WERI-Rb-1 (cell line): ENCODE measurements at regions not wholly inside any gene's neighbourhood (a gene's known extent, or its start where the extent isn't known, plus 50 kb on each side); places are given as distances from the start of the nearest gene placed in this dataset.
"Not testable (repeated sequence)": the region's sequence is repeated elsewhere in the genome, so short reads cannot be mapped to it uniquely, and the experiment has no call there.

ENCODE experiments used
- DNase-seq: peaks from one replicate; pipeline ENCODE4 v3.0.0-alpha.2; 2020
- H3K27ac ChIP-seq: fragments of 250-450 bp; sonication (Bioruptor Pico); 2 replicates; pipeline ENCODE4 v1.5.1; 2020; ENCODE audit warnings: mild to moderate bottlenecking, moderate library complexity
- H3K27me3 ChIP-seq: fragments of 250-450 bp; sonication (Bioruptor Pico); 2 replicates; pipeline ENCODE4 v1.5.1; 2021; ENCODE audit warnings: mild to moderate bottlenecking, low read depth, moderate library complexity; ENCODE audit not compliant: insufficient read depth, severe bottlenecking
- H3K36me3 ChIP-seq: fragments of 250-450 bp; sonication (Bioruptor Pico); 2 replicates; pipeline ENCODE4 v1.5.1; 2020; ENCODE audit warnings: mild to moderate bottlenecking, moderate library complexity
- H3K4me3 ChIP-seq: 2 replicates; pipeline ENCODE4 v1.5.1; 2011; ENCODE audit warnings: low read depth, mild to moderate bottlenecking, control low read depth, low read length
- H3K9me3 ChIP-seq: fragments of 250-450 bp; sonication (Bioruptor Pico); 2 replicates; pipeline ENCODE4 v1.5.1; 2021; ENCODE audit warnings: mild to moderate bottlenecking, moderate library complexity; ENCODE audit not compliant: severe bottlenecking
- TF ChIP-seq, protein P1 (sequence below): IDR thresholded peaks from 2 replicates; pipeline ENCODE4 v1.5.1; 2011; ENCODE audit warnings: low read depth, mild to moderate bottlenecking, control low read depth, inconsistent platforms, low read length

DNA sequence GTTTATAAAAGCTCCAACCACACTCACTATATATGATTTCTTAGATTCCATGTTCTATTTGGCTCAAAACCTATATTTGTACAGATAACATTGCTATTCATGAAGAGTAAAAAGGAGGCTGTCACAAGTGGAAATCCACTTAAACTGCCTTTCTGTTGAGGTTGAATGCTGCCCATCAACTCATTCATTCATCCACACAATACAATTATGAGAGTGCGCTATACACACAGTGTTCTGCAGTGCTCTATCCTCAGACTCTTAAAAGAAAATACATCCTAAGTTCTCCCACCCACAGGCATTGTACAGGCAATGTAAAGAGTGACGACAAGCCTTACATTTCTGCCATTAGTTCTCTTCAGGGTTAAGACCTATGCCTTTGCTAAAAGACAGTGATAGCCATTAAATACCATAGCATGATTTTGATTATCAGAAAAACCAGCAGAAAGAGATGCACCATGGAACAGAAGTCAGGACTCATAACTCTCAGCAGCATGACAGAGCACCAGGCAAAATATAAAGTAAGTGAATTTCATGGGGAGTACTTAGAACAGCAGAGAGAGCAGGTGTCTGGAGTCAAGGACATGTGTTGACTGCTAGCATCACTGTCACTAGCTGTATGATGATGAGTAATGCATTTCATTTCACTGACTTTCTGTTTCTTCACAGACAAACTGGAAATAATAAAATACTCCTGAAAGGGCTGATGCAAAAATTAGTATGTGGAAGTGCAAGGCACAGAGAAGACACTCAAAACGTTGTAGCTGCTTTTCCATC is 218.0 kb downstream of the RBM26 start:
- no peak for DNase-seq
- H3K36me3 ChIP-seq = no peaks in the 10 kb centered on the region
- H3K4me3 ChIP-seq = no peak overlapping the region
- no peaks in the 10 kb centered on the region for H3K9me3 ChIP-seq
- H3K27me3 ChIP-seq = no peaks in the 10 kb centered on the region
- TF ChIP-seq, protein P1, sequence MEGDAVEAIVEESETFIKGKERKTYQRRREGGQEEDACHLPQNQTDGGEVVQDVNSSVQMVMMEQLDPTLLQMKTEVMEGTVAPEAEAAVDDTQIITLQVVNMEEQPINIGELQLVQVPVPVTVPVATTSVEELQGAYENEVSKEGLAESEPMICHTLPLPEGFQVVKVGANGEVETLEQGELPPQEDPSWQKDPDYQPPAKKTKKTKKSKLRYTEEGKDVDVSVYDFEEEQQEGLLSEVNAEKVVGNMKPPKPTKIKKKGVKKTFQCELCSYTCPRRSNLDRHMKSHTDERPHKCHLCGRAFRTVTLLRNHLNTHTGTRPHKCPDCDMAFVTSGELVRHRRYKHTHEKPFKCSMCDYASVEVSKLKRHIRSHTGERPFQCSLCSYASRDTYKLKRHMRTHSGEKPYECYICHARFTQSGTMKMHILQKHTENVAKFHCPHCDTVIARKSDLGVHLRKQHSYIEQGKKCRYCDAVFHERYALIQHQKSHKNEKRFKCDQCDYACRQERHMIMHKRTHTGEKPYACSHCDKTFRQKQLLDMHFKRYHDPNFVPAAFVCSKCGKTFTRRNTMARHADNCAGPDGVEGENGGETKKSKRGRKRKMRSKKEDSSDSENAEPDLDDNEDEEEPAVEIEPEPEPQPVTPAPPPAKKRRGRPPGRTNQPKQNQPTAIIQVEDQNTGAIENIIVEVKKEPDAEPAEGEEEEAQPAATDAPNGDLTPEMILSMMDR = no peak
- H3K27ac ChIP-seq = no peak overlapping the region

DNA sequence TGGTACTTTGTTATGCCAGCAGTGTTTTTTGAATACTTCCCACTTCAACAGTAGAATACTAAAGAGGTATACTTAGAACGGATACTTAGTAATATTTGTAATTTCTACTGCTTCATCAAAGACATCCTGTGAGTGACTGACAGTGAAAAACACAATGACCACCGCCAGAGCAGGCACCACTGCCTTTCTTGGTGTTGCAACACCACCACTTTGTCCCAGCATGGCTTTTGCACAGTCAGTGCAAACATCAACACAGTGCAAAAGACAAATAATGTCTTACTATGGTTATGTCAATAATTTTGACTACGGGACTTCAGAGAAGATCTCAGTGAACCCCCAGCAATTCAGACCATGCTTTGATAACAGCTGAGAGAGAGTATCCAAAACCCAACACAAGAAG is 220.5 kb downstream of the RBM26 start:
- Histone ChIP-seq H3K9me3 (no peaks in the 10 kb centered on the region), H3K27ac (no peak overlapping the region), H3K36me3 (no peaks in the 10 kb centered on the region), H3K4me3 (no peak overlapping the region), H3K27me3 (no peaks in the 10 kb centered on the region)
- TF ChIP-seq, protein P1 = no peak
- DNase-seq = no peak

DNA sequence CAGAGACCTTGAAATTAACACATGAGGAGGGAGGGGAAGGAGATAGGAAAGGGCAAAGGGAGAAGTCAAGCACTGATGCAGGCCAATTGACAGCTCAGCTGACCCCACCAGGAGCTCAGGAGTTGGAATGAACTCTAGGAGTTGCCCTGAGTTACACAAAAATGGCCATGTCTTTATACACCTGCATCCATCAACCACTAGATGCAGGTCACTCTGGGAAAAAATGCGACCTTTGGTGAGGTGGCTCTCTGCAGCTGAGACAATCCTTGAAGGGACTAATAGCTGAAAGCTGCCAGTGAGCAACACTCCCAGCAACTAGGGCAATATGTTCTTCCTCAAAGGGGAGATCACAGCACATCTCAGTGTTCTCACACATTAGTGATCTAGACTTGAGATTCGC is 222.8 kb downstream of the RBM26 start:
- no peak overlapping the region for H3K27ac ChIP-seq
- no peaks in the 10 kb centered on the region for H3K9me3 ChIP-seq
- no peaks in the 10 kb centered on the region for H3K36me3 ChIP-seq
- TF ChIP-seq, protein P1 = no peak
- H3K4me3 ChIP-seq = no peak overlapping the region
- no peak for DNase-seq
- H3K27me3 ChIP-seq = no peaks in the 10 kb centered on the region

DNA sequence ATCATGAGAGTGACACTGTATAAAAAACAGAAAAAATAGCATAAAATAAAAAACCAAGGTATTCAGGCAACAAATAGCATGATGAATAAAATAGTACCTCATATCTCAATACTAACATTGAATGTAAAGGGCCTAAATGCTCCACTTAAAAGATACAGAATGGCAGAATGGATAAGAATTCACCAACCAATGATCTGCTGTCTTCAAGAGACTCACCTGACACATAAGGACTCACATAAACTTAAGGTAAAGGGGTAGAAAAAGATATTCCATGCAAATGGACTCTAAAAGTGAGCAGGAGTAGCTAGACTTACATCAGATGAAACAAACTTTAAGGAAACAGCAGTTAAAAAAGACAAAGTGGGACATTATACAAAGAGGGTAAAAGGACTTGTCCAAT is 232.4 kb downstream of the RBM26 start:
- H3K36me3 ChIP-seq, H3K4me3 ChIP-seq, H3K27me3 ChIP-seq, H3K27ac ChIP-seq, H3K9me3 ChIP-seq, DNase-seq: not testable (repeated sequence)

DNA sequence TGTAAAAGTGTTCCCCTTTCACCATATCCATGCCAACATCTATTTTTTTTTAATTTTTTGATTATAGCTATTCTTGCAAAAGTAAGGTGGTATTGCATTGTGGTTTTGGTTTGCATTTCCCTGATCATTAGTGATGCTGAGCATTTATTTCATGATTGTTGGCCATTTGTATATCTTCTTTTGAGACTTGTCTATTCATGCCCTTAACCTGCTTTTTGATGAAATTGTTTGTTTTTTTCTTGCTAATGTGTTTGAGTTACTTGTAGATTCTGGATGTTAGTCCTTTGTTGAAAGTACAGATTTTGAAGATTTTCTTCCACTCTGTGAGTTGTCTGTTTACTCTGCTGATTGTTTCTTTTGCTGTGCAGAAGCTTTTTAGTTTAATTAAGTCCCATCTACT is 233.1 kb downstream of the RBM26 start:
- not testable (repeated sequence) for H3K36me3 ChIP-seq, H3K9me3 ChIP-seq, H3K4me3 ChIP-seq, DNase-seq, H3K27me3 ChIP-seq, H3K27ac ChIP-seq

DNA sequence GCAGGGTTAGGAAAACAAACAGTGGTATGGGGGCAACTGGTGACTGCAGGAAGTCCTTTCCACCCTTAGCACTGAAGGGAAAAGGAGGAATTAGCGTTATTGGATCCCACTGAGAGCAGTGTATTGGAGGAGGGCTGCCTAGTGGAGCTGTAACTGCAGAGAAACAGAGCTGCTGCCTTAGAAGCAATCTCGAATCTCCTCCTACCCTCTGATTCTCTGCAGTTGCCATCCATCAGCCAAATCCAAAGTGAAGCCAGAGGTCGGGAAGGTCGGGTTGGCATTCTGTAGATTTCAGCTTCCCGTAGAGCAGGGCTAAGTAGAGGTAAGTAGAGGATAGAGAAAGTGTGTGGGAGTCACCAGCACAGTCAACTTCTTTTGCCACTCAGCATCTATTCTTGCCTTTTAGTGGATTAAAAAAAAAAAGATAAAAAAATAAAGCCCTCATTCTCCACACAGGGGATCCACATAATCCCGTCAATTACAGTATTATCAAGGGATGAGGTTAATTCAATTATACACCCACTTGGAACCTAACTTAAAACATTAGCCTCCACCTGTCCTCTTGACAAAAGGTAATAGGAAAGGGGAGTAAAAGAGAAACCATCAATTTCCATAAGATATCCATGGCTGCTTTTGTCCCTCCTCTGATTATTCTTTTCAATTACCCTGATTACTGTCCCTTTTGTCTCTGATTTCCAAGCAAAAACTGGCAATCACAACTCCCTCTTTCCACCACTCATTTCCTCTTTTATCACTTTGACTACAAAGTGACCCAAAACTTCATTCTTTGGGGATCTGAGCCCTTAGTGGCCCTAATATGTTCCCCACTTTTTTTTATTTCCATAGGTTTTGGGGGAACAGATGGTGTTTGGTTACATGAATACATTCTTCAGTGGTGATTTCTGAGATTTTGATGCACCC is 234.7 kb downstream of the RBM26 start:
- DNase-seq = peak; percentile 46
- H3K4me3 ChIP-seq = no peak overlapping the region
- H3K27me3 ChIP-seq = no peaks in the 10 kb centered on the region

More for the DNA sequence above, 234.7 kb downstream of the RBM26 start:
- no peaks in the 10 kb centered on the region for H3K36me3 ChIP-seq
- no peak overlapping the region for H3K27ac ChIP-seq
- no peaks in the 10 kb centered on the region for H3K9me3 ChIP-seq
- TF ChIP-seq, protein P1 = no peak
